ENCODE measurements at regions not wholly inside any gene's neighbourhood (a gene's known extent, or its start where the extent isn't known, plus 50 kb on each side); places are given as distances from the start of the nearest gene placed in this dataset.

DNA sequence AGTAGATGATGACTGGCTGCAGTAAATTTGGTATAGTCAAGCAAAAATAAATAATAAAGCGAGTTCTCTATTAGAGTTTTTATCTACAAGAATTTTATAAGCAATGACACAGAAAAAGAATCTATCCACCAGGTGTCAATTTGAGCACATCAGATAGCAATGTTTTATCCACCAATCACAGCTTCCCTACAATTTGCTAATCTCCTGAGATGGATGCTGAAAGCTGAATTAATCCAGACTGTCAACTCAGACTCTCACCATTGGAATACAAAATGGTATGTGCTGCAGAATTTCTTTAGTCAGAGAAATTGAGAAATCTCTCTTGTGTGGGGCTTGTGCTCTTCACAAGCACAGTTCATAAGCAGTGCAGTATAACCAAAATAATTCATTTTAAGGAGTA is 888.9 kb upstream of the GHITM start:
- Histone ChIP-seq H3K56ac (ENCODE audit: low read length) (no peak overlapping the region), H3K4me2 (ENCODE audit: low read length) (no peak overlapping the region), H2AK5ac (ENCODE audit: low read length) (no peak overlapping the region), H3K79me2 (ENCODE audit: control insufficient read depth, insufficient read depth, low read length) (no peaks in the 10 kb centered on the region), H4K5ac (ENCODE audit: low read length) (no peak overlapping the region), H3K79me1 (ENCODE audit: low read length) (no peaks in the 10 kb centered on the region), H3K9ac (ENCODE audit: low read length) (no peak overlapping the region), H2BK120ac (ENCODE audit: low read depth, low read length) (no peak overlapping the region), H3K4me3 (ENCODE audit: low read length) (no peak overlapping the region), H3K4ac (ENCODE audit: low read depth, low read length) (no peak overlapping the region), H3K23ac (ENCODE audit: low read length) (no peak overlapping the region), H4K8ac (ENCODE audit: low read depth, low read length) (no peak overlapping the region), H3K27me3 (ENCODE audit: insufficient read depth, low read length, poor library complexity) (no peaks in the 10 kb centered on the region), H3K36me3 (ENCODE audit: control insufficient read depth, insufficient read depth, low read length) (no peaks in the 10 kb centered on the region), H3K18ac (ENCODE audit: low read length) (no peak overlapping the region), H2BK5ac (ENCODE audit: low read length) (no peak overlapping the region), H2BK15ac (replicated peaks; ENCODE audit: low read depth) (no peak overlapping the region), H3K27ac (ENCODE audit: low read depth, low read length) (no peak overlapping the region), H3K4me1 (ENCODE audit: control insufficient read depth, low read depth, low read length) (no peaks in the 10 kb centered on the region)
- no CpG with 5 or more reads among the region's 1 CpG for WGBS (ENCODE audit: extremely low coverage, insufficient coverage, low lambda C conversion rate)
- no peak for DNase-seq

DNA sequence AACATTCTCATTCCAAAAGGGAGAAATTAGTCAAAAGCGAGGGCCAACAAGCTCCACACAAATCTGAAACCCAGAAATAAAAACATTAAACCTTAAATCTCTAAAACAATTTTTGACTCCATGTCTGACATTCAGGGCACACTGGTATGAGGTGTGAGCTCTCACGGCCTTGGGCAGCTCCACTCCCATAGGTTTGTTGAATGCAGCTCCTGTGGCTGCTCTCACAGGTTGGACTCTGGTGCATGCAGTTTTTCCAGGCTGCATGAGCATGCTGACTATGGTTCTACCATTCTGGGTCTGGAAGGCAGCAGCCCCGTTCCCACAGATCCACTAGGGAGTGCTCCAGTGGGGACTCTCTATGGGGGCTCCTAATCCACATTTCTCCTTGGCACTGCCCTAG is 887.1 kb upstream of the GHITM start:
- WGBS (ENCODE audit: extremely low coverage, insufficient coverage, low lambda C conversion rate), result no CpG with 5 or more reads among the region's 3 CpGs
- no peak overlapping the region for H3K18ac ChIP-seq (ENCODE audit: low read length)
- no peaks in the 10 kb centered on the region for H3K27me3 ChIP-seq (ENCODE audit: insufficient read depth, low read length, poor library complexity)

GRCh38 chr10:83252596-83252995 is 886.7 kb upstream of the GHITM start:
- Histone ChIP-seq H3K36me3 (ENCODE audit: control insufficient read depth, insufficient read depth, low read length) (no peaks in the 10 kb centered on the region), H3K27me3 (ENCODE audit: insufficient read depth, low read length, poor library complexity) (no peaks in the 10 kb centered on the region), H3K27ac (ENCODE audit: low read depth, low read length) (no peak overlapping the region), H4K5ac (ENCODE audit: low read length) (no peak overlapping the region), H3K4me1 (ENCODE audit: control insufficient read depth, low read depth, low read length) (no peaks in the 10 kb centered on the region), H3K4me3 (ENCODE audit: low read length) (no peak overlapping the region), H3K23ac (ENCODE audit: low read length) (no peak overlapping the region), H2BK5ac (ENCODE audit: low read length) (no peak overlapping the region), H2BK120ac (ENCODE audit: low read depth, low read length) (no peak overlapping the region), H3K4ac (ENCODE audit: low read depth, low read length) (no peak overlapping the region), H4K8ac (ENCODE audit: low read depth, low read length) (no peak overlapping the region), H3K79me1 (ENCODE audit: low read length) (no peaks in the 10 kb centered on the region), H3K79me2 (ENCODE audit: control insufficient read depth, insufficient read depth, low read length) (no peaks in the 10 kb centered on the region), H2BK15ac (replicated peaks; ENCODE audit: low read depth) (no peak overlapping the region), H3K18ac (ENCODE audit: low read length) (no peak overlapping the region), H3K4me2 (ENCODE audit: low read length) (no peak overlapping the region), H3K9ac (ENCODE audit: low read length) (no peak overlapping the region), H2AK5ac (ENCODE audit: low read length) (no peak overlapping the region), H3K56ac (ENCODE audit: low read length) (no peak overlapping the region)
- no peak for DNase-seq

More for the DNA sequence above, 887.1 kb upstream of the GHITM start:
- no peak overlapping the region for H3K4me3 ChIP-seq (ENCODE audit: low read length)
- H3K4me1 ChIP-seq (ENCODE audit: control insufficient read depth, low read depth, low read length), result no peaks in the 10 kb centered on the region
- H2BK120ac ChIP-seq (ENCODE audit: low read depth, low read length), result no peak overlapping the region
- H3K4ac ChIP-seq (ENCODE audit: low read depth, low read length), result no peak overlapping the region
- no peak overlapping the region for H4K5ac ChIP-seq (ENCODE audit: low read length)
- no peak overlapping the region for H3K56ac ChIP-seq (ENCODE audit: low read length)
- H2BK15ac ChIP-seq (replicated peaks; ENCODE audit: low read depth), result no peak overlapping the region
- DNase-seq, result no peak
- H3K9ac ChIP-seq (ENCODE audit: low read length), result no peak overlapping the region
- H2BK5ac ChIP-seq (ENCODE audit: low read length), result no peak overlapping the region
- H3K27ac ChIP-seq (ENCODE audit: low read depth, low read length), result no peak overlapping the region
- H3K79me1 ChIP-seq (ENCODE audit: low read length), result no peaks in the 10 kb centered on the region
- H3K36me3 ChIP-seq (ENCODE audit: control insufficient read depth, insufficient read depth, low read length), result no peaks in the 10 kb centered on the region
- no peak overlapping the region for H3K23ac ChIP-seq (ENCODE audit: low read length)
- H4K8ac ChIP-seq (ENCODE audit: low read depth, low read length), result no peak overlapping the region
- no peak overlapping the region for H2AK5ac ChIP-seq (ENCODE audit: low read length)
- H3K79me2 ChIP-seq (ENCODE audit: control insufficient read depth, insufficient read depth, low read length), result no peaks in the 10 kb centered on the region
- no peak overlapping the region for H3K4me2 ChIP-seq (ENCODE audit: low read length)

- H3K4me2 ChIP-seq (ENCODE audit: low read length), result no peak overlapping the region
- no peak overlapping the region for H3K4ac ChIP-seq (ENCODE audit: low read depth, low read length)
- H3K9ac ChIP-seq (ENCODE audit: low read length), result no peak overlapping the region
- no peak overlapping the region for H4K5ac ChIP-seq (ENCODE audit: low read length)
- H2BK120ac ChIP-seq (ENCODE audit: low read depth, low read length), result no peak overlapping the region
- no peak overlapping the region for H2BK5ac ChIP-seq (ENCODE audit: low read length)
- no peak overlapping the region for H3K4me3 ChIP-seq (ENCODE audit: low read length)
- no peak overlapping the region for H3K27ac ChIP-seq (ENCODE audit: low read depth, low read length)
- H3K18ac ChIP-seq (ENCODE audit: low read length), result no peak overlapping the region
- H3K79me2 ChIP-seq (ENCODE audit: control insufficient read depth, insufficient read depth, low read length), result no peaks in the 10 kb centered on the region
- H3K56ac ChIP-seq (ENCODE audit: low read length), result no peak overlapping the region
- H3K27me3 ChIP-seq (ENCODE audit: insufficient read depth, low read length, poor library complexity), result no peaks in the 10 kb centered on the region
- no peak overlapping the region for H2AK5ac ChIP-seq (ENCODE audit: low read length)
- no CpG with 5 or more reads among the region's 1 CpG for WGBS (ENCODE audit: extremely low coverage, insufficient coverage, low lambda C conversion rate)
- no peaks in the 10 kb centered on the region for H3K79me1 ChIP-seq (ENCODE audit: low read length)
- no peaks in the 10 kb centered on the region for H3K4me1 ChIP-seq (ENCODE audit: control insufficient read depth, low read depth, low read length)
- no peak for DNase-seq
- H2BK15ac ChIP-seq (replicated peaks; ENCODE audit: low read depth), result no peak overlapping the region
- H4K8ac ChIP-seq (ENCODE audit: low read depth, low read length), result no peak overlapping the region
- no peak overlapping the region for H3K23ac ChIP-seq (ENCODE audit: low read length)
- H3K36me3 ChIP-seq (ENCODE audit: control insufficient read depth, insufficient read depth, low read length), result no peaks in the 10 kb centered on the region
These were observed 886.2 kb upstream of the GHITM start for GRCh38 chr10:83253011-83253671.

DNA sequence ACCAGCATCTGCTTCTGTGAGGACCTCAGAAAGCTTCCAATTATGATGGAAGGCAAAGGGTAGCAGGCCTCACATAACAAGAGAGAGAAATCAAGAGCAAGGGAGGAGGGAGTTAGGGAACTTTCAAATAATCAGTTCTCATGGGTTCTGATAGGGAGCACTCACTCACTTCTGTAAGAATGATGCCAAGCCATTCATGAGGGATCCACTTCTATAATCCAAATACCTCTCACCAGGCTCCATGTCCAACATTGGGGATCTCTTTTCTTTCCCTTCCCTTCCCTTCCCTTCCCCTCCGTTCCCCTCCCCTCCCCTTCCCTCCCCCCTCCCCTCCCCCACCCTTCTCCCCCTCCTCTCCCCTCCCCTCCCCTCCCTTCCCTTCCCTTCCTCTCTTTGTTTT is 884.6 kb upstream of the GHITM start:
- no peak overlapping the region for H4K8ac ChIP-seq (ENCODE audit: low read depth, low read length)
- no peak overlapping the region for H2BK5ac ChIP-seq (ENCODE audit: low read length)
- H3K4ac ChIP-seq (ENCODE audit: low read depth, low read length), result no peak overlapping the region
- H2AK5ac ChIP-seq (ENCODE audit: low read length), result no peak overlapping the region
- H3K4me1 ChIP-seq (ENCODE audit: control insufficient read depth, low read depth, low read length), result no peaks in the 10 kb centered on the region
- no peak overlapping the region for H3K56ac ChIP-seq (ENCODE audit: low read length)
- no peak overlapping the region for H3K23ac ChIP-seq (ENCODE audit: low read length)
- H2BK120ac ChIP-seq (ENCODE audit: low read depth, low read length), result no peak overlapping the region
- no peak overlapping the region for H3K18ac ChIP-seq (ENCODE audit: low read length)
- no peak overlapping the region for H3K4me2 ChIP-seq (ENCODE audit: low read length)
- H3K36me3 ChIP-seq (ENCODE audit: control insufficient read depth, insufficient read depth, low read length), result no peaks in the 10 kb centered on the region
- no peaks in the 10 kb centered on the region for H3K27me3 ChIP-seq (ENCODE audit: insufficient read depth, low read length, poor library complexity)
- H3K79me1 ChIP-seq (ENCODE audit: low read length), result no peaks in the 10 kb centered on the region
- no peak overlapping the region for H3K9ac ChIP-seq (ENCODE audit: low read length)
- no peak overlapping the region for H3K27ac ChIP-seq (ENCODE audit: low read depth, low read length)
- H2BK15ac ChIP-seq (replicated peaks; ENCODE audit: low read depth), result no peak overlapping the region
- DNase-seq, result no peak
- no peak overlapping the region for H3K4me3 ChIP-seq (ENCODE audit: low read length)
- H3K79me2 ChIP-seq (ENCODE audit: control insufficient read depth, insufficient read depth, low read length), result no peaks in the 10 kb centered on the region
- no CpG with 5 or more reads among the region's 1 CpG for WGBS (ENCODE audit: extremely low coverage, insufficient coverage, low lambda C conversion rate)
- H4K5ac ChIP-seq (ENCODE audit: low read length), result no peak overlapping the region

GRCh38 chr10:83262434-83262833 is 876.9 kb upstream of the GHITM start:
- no peak for DNase-seq
- Histone ChIP-seq H3K56ac (ENCODE audit: low read length) (no peak overlapping the region), H3K9ac (ENCODE audit: low read length) (no peak overlapping the region), H2AK5ac (ENCODE audit: low read length) (no peak overlapping the region), H3K4ac (ENCODE audit: low read depth, low read length) (no peak overlapping the region), H4K5ac (ENCODE audit: low read length) (no peak overlapping the region), H2BK5ac (ENCODE audit: low read length) (no peak overlapping the region), H3K27ac (ENCODE audit: low read depth, low read length) (no peak overlapping the region), H4K8ac (ENCODE audit: low read depth, low read length) (no peak overlapping the region), H3K79me2 (ENCODE audit: control insufficient read depth, insufficient read depth, low read length) (no peaks in the 10 kb centered on the region), H2BK120ac (ENCODE audit: low read depth, low read length) (no peak overlapping the region), H3K4me1 (ENCODE audit: control insufficient read depth, low read depth, low read length) (no peaks in the 10 kb centered on the region), H3K18ac (ENCODE audit: low read length) (no peak overlapping the region), H3K36me3 (ENCODE audit: control insufficient read depth, insufficient read depth, low read length) (no peaks in the 10 kb centered on the region), H2BK15ac (replicated peaks; ENCODE audit: low read depth) (no peak overlapping the region), H3K79me1 (ENCODE audit: low read length) (no peaks in the 10 kb centered on the region), H3K23ac (ENCODE audit: low read length) (no peak overlapping the region), H3K4me2 (ENCODE audit: low read length) (no peak overlapping the region), H3K4me3 (ENCODE audit: low read length) (no peak overlapping the region), H3K27me3 (ENCODE audit: insufficient read depth, low read length, poor library complexity) (no peaks in the 10 kb centered on the region)
- no CpG with 5 or more reads among the region's 1 CpG for WGBS (ENCODE audit: extremely low coverage, insufficient coverage, low lambda C conversion rate)

Measured in mesendoderm (in vitro differentiated cells).